RKO (cell line): ENCODE measurements at regions not wholly inside any gene's neighbourhood (a gene's known extent, or its start where the extent isn't known, plus 50 kb on each side); places are given as distances from the start of the nearest gene placed in this dataset.
"Not testable (repeated sequence)": the region's sequence is repeated elsewhere in the genome, so short reads cannot be mapped to it uniquely, and the experiment has no call there.

Source experiments
- DNase-seq: peaks from one replicate; pipeline ENCODE4 v3.0.0-alpha.2; 2016; ENCODE audit warnings: low spot score

DNA sequence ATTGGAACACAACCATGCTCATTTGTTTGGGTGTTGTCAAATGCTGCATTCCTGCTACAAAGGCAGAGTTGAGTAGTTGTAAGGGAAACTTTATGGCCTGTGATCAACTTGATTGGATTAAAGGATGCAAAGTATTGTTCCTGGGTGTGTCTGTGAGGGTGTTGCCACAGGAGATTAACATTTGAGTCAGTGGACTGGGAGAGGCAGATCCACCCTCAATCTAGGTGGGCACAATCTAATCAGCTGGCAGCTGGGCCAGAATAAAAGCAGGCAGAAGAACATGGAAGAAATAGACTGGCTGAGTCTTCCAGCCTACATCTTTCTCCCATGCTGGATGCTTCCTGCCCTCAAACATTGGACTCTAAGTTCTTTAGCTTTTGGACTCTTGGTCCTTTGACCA lies 145.6 kb upstream of the LMCD1 start:
- not testable (repeated sequence) for DNase-seq

DNA sequence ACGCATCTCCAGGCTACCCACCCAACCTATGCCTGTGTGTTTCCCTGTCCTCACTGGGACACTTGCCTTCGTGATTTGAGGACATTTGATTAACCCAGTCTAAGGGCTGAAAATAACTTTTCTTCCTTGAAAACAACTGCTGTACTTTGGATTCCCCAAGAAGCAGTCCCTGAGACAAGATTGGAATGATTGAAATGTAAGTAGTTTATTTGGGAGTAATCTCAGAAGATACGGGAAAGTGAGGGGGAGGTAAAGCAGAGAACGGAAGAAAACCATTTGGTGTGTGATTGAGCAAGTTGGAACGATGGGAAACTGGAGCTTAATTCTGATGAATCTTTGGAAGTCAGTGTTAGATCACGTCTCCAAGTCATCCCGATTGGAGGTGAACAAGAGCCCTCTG lies 143.8 kb upstream of the LMCD1 start:
- no peak for DNase-seq

- no peak for DNase-seq
Measured at GRCh38 chr3:8359133-8359532, 142.5 kb upstream of the LMCD1 start.

- DNase-seq, result no peak
Measured at GRCh38 chr3:8363200-8363599, 138.4 kb upstream of the LMCD1 start.

DNA sequence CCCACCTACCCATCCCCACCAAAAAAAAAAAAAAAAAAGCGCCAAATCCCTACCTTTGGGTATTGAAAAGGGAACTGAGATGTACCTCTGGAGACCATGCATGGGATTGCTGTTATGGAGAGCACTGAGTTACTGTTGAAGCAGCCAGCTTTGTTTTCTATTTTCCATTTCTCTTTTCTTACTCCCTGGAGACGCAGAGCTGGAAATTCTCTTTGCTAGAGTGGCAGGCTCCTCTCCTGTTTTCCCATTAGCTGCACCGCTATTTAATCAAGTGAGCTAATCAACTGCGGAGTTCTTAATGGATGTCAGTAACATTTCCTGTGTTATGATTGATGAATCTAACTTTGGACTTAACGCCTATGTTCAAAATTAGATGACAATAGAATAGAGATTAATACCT lies 136.1 kb upstream of the LMCD1 start:
- DNase-seq, result no peak

DNA sequence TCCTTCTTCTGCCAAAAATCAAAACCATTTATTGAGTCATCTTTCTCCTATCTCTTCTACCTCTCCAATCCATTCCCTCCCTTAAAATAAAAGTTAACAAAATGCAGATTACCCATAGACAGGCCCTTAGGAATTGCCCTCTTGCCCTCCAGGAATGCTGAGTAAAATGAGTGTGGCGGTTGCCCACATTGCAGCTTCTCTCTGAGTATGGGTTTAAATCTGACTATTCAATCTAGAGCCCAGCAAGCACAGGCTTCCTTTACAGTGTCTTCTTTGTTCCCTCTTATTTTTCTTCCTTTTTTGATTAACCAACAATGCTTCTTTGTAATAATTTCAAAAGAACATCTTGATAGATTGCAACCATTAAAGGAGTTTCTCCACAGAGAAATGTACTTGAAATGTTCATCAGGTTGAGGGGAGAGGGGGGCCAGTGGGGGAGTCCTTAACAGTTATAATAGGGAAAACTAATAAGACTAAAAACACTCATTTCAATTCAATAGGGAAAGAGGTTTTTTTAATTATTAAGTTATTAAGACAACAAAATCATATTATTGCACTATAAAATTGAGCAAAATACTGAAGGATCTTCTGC lies 135.3 kb upstream of the LMCD1 start:
- no peak for DNase-seq

- DNase-seq, result no peak
Measured at GRCh38 chr3:8368598-8368997, 133.0 kb upstream of the LMCD1 start.

- no peak for DNase-seq
Measured at GRCh38 chr3:8369638-8370037, 132.0 kb upstream of the LMCD1 start.

- DNase-seq, result peak; percentile 25
Measured at GRCh38 chr3:8371085-8371551, 130.5 kb upstream of the LMCD1 start.

DNA sequence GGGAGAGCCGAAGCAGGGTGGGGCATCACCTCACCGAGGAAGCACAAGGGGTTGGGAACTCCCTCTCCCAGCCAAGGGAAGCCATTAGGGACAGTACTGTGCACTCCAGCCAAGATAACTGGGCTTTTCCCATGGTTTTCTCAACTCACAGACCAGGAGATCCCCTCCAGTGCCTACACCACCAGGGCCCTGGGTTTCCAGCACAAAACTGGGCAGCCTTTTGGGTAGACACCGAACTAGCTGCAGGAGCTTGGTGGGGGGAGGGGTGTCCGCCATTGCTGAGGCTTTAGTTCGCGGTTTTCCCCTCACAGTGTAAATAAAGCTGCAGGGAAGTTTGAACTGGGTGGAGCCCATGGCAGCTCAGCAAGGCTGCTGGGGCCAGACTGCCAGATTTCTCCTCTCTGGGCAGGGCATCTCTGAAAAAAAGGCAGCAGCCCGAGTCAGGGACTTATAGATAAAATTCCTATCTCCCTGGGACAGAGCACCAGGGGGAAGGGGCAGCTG lies 129.6 kb upstream of the LMCD1 start:
- DNase-seq, result no peak

GRCh38 chr3:8380904-8381704 lies 120.5 kb upstream of the LMCD1 start:
- no peak for DNase-seq

- no peak for DNase-seq
Measured at GRCh38 chr3:8385848-8386620, 115.6 kb upstream of the LMCD1 start.

GRCh38 chr3:8387571-8387970 lies 114.1 kb upstream of the LMCD1 start:
- DNase-seq, result no peak

GRCh38 chr3:8399686-8400085 lies 101.9 kb upstream of the LMCD1 start:
- no peak for DNase-seq

DNA sequence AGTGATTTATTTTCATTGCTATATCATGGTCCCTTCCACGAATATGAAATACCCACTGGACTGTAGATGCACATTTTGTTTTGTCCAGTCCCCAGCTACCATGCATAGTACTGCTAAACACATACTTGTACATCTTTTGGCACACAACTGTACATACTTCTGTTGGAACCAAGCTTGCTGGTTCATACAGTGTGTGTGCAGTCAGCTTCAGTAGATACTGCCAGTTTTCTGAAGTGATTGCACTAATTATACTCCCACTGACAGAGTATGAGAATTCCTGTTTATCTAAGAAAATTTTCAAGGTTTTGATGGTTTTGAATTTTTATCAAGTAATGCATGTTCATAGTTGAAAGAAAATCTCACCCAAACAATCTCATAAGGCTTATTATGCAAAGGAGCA lies 100.7 kb upstream of the LMCD1 start:
- no peak for DNase-seq

- no peak for DNase-seq
Measured at GRCh38 chr3:8403996-8404395, 97.6 kb upstream of the LMCD1 start.

DNA sequence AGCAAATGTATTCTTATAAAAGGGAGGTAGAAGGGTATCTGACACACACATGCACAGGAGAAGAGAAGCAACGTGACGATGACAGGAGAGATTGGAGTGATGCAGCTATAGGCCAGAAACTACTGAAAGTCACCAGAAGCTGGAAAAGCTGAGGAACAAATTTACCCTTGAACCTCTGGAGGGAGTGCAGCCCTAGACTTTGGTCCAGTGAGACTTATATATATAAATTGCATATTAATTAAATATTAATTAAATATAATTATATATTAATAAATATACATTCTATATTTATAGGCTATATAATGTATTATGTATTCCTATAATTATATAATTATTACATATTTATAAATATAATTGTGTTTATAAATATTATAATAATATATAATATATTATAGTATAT lies 96.5 kb upstream of the LMCD1 start:
- DNase-seq, result no peak

- no peak for DNase-seq
Measured at GRCh38 chr3:8406479-8406878, 95.1 kb upstream of the LMCD1 start.

DNA sequence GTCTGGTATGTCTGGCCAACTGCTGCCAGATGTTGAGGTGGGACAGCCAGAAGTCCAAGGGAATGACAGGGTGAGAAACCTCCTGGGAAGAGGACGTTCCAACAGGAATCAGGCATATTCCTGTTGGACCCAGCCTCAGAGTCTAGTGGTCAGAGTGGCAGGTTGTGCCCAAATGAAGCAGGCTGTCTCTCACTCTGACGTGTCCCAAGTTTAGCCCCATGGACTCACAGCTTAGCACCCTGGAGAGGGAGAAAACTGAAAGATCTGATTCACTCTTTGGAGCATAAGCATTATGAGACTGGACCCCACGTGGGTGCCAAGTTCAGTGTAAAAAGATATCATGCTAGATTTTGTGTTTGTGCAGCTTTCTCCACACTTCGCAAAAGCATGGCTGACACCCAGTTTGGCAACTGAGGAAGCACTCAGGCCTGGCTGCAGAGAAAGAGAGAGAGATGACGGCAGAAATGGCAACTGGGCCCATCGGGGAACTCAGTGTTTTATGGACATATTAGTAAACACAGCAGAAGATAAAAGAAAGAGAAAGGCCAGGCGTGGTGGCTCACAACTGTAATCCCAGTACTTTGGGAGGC lies 88.2 kb upstream of the LMCD1 start:
- DNase-seq, result no peak

GRCh38 chr3:8416965-8417364 lies 84.7 kb upstream of the LMCD1 start:
- no peak for DNase-seq

DNA sequence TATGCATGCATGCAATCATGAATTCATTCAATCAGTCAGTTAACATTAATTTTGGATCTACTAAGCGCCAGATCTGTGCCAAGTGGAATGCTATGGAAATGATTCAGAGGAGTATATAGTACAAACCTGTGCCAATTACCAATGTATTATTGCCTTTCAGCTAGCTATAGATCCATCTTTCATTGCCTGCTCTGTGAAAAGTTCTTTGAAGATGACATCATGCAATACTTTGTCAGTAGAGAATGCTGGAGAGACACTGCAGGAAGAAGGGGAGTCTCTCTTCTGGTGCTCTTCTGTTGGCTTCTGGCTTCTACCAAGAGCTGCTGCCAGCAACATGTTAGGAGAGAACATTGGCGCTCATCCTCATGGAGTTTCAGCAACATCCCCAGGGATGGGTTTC lies 81.0 kb upstream of the LMCD1 start:
- DNase-seq, result no peak

- DNase-seq, result peak; percentile 16
Measured at GRCh38 chr3:8421267-8421666, 80.4 kb upstream of the LMCD1 start.
